HuH-7 (cell line): ENCODE measurements at regions not wholly inside any gene's neighbourhood (a gene's known extent, or its start where the extent isn't known, plus 50 kb on each side); places are given as distances from the start of the nearest gene placed in this dataset.

Source experiments
- DNase-seq: peaks from one replicate; pipeline ENCODE4 v3.0.0; 2011; ENCODE audit warnings: low spot score

- DNase-seq = no peak
Observed at GRCh38 chr4:20598626-20599025, 101.6 kb upstream of the PACRGL start.

DNA sequence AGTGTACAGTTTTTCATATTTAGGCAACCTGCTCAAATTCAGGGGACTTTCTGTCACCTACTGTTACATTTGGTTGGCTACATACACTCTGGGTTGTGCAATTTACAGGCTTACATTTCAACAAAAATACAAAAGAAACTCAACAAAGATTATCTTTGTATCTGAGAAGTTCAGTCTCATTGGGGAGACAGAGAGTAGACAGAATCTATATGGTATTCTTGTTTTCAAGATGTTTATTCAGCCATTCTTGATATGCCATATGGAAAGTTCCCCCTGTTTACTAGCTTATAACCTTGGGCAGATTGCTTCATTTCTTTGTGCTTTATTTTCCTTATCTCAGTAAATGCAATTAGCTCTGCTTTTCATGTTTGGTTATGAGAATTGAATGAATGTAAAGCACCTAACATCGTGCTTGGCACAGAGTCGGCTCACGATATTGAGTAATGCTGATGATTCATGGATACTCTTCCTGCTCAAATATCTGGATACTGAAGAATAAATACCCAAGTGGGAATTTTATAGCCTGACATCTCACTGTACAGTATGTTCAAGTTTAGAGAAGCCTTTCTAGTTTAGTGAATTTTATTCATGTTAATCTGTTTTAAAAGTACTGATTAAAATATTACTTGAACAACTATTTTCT, 96.5 kb upstream of the PACRGL start:
- DNase-seq = no peak

- no peak for DNase-seq
Observed at GRCh38 chr4:20612313-20612712, 87.9 kb upstream of the PACRGL start.

DNA sequence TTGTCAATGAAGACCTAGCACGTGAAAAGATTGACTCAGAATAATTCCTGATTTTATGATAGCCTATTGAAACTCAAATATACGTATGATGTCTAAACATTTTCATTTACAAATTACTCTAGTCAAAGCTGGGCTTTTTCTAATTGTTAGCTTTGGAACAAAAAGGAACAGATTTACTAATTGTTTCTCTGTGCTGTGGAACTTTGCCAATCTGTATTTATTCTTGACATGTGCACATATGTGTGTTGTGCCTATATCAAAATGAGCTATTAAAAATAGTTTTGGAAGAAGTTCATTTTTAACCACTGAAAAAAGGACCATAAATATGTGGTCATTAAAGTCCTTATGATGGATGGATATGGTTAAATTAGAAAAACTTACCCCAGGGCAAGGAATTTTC, 85.4 kb upstream of the PACRGL start:
- no peak for DNase-seq

DNA sequence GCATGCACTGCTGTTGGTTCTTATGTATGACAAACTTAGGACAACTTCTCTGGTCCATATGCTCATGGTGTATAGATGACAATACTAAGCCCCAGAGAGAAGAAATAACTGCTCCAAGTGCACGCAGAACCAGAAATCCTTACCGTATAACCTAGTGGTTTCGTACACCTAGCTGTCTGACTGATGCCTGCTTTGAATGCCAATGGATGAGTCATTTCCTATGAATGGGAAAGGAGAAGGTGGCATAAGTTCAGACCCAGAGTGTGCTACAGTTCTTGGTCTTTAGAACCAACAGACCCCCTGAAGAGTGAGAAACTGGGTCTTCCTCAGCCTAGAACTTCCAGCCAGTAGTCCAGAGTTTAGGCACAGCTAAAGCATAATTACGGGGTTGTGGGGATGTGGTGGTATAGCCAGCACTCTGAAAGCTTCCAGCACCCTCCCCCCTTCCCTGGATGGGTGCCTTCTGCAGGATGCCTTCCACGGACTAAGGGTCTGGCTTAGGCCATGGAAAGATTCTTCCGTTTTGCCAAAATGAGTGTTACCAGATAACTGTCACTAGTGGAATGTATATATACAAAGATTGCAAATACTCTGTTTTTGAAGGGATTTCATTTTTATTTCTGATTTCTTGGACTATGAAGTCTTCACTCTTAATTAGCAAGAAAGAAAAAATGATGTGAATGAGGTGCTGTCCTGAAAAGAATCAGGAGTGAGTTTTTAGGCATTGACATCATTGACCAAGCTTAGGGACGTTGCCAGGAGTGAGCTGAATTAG, 84.6 kb upstream of the PACRGL start:
- no peak for DNase-seq

GRCh38 chr4:20616313-20616712, 83.9 kb upstream of the PACRGL start:
- DNase-seq = no peak

DNA sequence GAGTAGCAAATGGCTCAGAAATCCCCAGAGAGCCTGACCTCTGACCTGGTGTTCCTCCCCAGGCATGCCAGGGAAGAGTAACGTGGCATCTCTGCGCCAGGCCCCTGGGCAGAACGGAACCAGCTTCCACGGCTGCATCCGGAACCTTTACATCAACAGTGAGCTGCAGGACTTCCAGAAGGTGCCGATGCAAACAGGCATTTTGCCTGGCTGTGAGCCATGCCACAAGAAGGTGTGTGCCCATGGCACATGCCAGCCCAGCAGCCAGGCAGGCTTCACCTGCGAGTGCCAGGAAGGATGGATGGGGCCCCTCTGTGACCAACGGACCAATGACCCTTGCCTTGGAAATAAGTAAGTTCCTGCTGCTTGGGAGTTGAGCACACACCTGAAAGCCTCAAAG, 83.4 kb upstream of the PACRGL start:
- no peak for DNase-seq

- DNase-seq = no peak
Observed at GRCh38 chr4:20617678-20618396, 82.4 kb upstream of the PACRGL start.

DNA sequence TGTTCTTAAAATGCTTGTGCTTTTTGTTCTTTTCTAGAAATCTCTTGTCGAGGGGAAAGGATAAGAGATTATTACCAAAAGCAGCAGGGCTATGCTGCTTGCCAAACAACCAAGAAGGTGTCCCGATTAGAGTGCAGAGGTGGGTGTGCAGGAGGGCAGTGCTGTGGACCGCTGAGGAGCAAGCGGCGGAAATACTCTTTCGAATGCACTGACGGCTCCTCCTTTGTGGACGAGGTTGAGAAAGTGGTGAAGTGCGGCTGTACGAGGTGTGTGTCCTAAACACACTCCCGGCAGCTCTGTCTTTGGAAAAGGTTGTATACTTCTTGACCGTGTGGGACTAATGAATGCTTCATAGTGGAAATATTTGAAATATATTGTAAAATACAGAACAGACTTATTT, 81.5 kb upstream of the PACRGL start:
- DNase-seq = no peak

- DNase-seq = no peak
Observed at GRCh38 chr4:20621476-20621875, 78.8 kb upstream of the PACRGL start.

- DNase-seq = no peak
Observed at GRCh38 chr4:20622701-20623100, 77.6 kb upstream of the PACRGL start.

DNA sequence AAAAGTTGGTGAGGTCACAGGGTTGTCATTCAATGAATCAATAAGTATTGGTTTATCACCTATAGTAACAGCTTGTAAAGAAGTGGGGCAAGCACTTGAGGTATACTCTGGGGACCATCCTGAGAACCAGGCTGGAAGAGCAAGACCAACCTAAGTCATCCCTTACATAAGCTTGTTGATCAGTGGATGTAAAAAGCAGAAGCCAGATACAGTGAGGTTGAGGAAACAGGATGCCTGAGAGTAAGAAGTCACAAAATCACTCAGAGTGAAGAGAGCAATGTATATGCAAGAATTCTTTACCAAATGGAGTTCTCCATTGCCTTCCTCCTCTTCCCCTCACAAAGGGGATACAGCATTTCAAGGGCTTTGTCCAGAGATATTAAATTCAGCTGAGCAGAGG, 76.3 kb upstream of the PACRGL start:
- DNase-seq = no peak

GRCh38 chr4:20624793-20625374, 75.4 kb upstream of the PACRGL start:
- no peak for DNase-seq

DNA sequence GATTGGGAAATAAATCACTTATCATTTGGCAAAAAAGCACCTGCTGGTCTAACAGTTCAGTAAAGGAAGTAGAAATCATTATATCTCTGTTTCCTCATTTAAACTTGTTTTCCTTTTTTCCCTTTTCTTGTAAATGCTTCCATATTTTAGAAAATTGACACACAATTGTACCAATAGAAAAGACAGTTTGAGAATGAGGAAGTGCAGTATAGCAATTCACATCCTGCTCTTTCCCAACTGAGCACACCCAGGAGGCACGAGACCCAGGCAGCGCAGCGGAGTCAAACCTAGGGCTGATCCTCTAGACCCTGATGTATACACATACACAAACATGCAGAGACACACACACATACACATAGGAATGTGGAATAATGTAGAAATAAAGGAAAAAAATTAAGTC, 74.8 kb upstream of the PACRGL start:
- no peak for DNase-seq

- DNase-seq = no peak
Observed at GRCh38 chr4:20626326-20627005, 73.8 kb upstream of the PACRGL start.

DNA sequence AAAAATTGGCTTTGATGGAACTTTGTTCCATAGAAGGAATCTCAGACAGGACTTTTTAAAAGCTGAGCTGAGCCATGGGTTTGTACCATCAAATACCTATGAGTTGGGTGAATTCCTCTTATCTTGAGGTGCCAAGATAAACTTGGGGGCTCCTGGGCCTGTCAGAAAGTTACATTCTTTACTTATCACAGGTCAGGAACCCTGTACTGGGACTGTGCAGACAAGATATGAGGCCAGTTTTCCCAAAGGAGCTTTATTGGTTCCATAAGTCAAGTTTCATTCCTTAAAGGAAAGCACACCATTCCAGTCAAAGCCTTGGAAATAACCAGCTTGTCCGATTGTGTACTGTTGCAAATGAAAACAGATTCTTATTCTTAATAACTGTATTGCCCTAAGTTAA, 72.4 kb upstream of the PACRGL start:
- DNase-seq = no peak

DNA sequence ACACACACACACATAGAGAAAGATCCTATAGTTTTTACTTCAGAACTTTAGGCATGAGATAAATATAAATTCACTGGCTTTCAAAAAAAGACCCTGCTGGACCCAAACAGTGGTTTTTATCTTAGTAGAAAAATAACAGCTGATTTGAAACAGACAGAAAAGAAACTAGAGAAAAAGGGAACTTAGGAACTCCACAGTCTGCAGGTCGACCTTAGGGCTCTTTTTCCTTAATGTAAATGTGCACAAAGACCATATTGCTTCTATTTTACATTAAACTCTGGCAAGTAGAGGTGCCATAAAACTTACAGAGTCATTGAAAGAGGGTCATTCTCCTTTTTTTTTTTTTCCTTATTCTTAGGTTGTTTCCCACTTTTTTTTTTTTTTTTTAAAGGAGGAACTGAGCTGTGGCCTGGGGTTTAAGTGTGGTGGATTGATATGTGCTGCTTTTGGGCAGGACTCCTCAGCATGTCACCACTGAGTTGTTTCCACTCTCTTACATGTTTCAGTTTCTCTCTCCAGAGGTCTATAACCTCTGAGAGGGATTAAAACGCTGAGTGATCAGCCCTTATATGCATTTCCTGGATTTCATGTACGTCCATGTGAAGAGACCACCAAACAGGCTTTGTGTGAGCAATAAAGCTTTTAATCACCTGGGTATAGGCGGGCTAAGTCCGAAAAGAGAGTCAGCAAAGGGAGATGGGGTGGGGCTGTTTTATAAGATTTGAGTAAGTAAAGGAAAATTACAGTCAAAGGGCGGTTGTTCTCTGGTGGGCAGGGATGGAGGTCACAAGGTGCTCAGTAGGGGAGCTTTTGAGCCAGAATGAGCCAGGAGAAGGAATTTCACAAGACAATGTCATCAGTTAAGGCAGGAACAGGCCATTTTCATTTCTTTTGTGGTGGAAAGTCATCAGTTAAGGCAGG, 70.8 kb upstream of the PACRGL start:
- DNase-seq = no peak

DNA sequence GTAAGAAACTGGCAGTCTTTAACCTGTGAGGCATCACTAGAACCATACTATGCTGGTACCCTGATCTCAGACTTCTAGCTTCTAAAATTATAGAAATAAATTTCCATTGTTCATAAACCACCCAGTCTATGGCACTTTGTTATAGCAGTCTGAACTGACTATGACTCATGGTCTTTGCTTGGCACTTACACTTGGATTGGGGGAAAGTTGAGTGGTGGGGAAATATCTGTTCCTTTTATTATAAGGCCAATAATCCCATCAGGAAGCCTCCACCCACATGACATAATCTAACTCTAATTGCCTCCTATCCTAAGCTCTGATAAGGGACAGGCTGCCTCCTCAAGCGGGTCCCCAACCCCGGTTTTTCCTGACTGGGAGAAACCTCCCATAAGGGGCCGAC, 61.4 kb upstream of the PACRGL start:
- no peak for DNase-seq

DNA sequence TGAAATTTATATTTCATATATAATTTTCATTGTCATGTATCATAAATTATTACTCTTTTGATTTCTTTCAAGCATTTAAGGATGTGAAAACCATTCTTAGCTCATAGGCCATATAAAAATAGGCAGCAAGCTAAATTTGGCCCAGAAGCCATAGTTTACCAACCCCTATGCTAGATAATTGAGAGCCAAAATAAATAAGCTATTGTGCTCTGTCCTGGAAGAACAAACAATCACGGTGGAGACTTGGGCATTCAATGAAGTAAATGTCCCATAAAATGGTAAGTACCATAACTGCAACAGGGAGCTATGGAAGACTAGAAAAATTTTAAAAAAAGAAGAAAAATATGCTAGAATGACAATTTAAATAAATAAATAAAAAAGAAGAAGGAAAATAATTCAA, 60.9 kb upstream of the PACRGL start:
- DNase-seq = no peak

DNA sequence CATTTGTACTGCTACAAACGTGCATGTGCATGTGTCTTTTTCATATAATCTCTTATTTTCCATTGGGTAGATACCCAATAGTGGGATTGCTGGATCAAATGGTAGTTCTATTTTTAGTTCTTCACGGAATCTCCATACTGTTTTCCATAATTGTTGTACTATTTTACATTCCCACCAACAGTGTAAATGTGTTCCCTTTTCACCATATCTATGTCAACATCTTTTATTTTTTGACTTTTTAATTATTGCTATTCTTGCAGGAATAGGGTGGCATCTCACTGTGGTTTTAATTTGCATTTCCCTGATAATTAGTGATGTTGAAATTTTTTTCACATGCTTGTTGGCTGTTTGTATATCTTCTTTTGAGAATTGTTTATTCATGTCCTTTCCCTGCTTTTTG, 59.3 kb upstream of the PACRGL start:
- DNase-seq = no peak

DNA sequence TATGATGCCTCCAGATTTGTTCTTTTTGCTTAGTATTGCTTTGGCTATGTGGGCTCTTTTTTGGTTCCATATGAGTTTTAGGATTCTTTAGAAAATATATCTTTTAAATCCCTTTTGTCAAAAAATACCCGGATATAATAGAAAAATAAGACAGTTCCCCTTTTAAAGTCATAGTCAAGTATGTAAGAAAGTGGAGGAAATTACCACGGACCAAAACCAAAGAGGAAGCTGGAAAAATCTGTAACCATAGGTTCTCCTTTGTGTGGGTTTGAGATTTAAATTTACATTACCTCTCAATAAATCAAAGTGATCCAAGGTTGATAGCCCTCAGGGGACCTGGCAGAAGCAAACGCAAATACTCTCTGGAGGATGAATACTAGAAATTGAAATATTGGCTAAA, 58.3 kb upstream of the PACRGL start:
- DNase-seq = no peak
